SU-DHL-6 (cell line): ENCODE measurements at regions not wholly inside any gene's neighbourhood (a gene's known extent, or its start where the extent isn't known, plus 50 kb on each side); places are given as distances from the start of the nearest gene placed in this dataset.

Experiments used
- EZH2phosphoT487 ChIP-seq: fragments of 200-600 bp; sonication (generic), shearing (Covaris generic); conservative IDR thresholded peaks from 2 replicates; pipeline ENCODE4 v1.6.1; 2018; ENCODE audit warnings: mild to moderate bottlenecking, antibody characterized with exemption, low read length, moderate library complexity, mixed read lengths
- TF ChIP-seq, protein P1 (sequence below): fragments of 200-600 bp; sonication (generic); IDR thresholded peaks from one replicate; pipeline ENCODE4 v1.5.1; 2017; ENCODE audit warnings: antibody characterized with exemption, mild to moderate bottlenecking, low read length, moderate library complexity; ENCODE audit not compliant: insufficient read depth, poor library complexity, severe bottlenecking

DNA sequence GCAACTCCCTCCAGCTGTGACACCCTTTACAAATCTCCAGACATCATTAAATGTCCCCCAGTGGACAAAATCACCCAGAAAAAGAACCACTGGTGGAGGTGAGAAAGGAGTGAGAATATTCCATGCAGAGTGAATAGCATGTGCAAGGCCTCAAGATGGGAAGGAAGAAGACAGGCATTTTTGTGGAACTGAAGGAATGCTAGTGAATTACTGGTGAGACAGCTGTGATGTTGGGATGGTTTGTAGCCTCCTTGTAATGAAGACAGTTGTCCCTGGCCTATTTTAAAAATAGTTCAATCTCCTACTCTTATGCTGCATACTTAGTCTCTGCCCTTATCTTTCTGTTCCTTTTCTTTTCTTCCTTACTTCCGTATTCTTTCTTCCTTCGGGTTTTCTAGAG, 124.9 kb upstream of the RPS23 start:
- TF ChIP-seq, protein P1, sequence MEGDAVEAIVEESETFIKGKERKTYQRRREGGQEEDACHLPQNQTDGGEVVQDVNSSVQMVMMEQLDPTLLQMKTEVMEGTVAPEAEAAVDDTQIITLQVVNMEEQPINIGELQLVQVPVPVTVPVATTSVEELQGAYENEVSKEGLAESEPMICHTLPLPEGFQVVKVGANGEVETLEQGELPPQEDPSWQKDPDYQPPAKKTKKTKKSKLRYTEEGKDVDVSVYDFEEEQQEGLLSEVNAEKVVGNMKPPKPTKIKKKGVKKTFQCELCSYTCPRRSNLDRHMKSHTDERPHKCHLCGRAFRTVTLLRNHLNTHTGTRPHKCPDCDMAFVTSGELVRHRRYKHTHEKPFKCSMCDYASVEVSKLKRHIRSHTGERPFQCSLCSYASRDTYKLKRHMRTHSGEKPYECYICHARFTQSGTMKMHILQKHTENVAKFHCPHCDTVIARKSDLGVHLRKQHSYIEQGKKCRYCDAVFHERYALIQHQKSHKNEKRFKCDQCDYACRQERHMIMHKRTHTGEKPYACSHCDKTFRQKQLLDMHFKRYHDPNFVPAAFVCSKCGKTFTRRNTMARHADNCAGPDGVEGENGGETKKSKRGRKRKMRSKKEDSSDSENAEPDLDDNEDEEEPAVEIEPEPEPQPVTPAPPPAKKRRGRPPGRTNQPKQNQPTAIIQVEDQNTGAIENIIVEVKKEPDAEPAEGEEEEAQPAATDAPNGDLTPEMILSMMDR: no peak
- no peak for TF ChIP-seq EZH2phosphoT487
